ENCODE measurements at regions not wholly inside any gene's neighbourhood (a gene's known extent, or its start where the extent isn't known, plus 50 kb on each side); places are given as distances from the start of the nearest gene placed in this dataset.

- no peak for TF ChIP-seq POLR2A (IDR thresholded peaks at IDR 0.05)
- no peak for TF ChIP-seq CTCF (IDR thresholded peaks at IDR 0.05)
These were observed 721.5 kb upstream of the CTNND2 start for GRCh38 chr5:12625667-12626263.

Data from breast epithelium (tissue), 3 donors.